Osteoblast (primary cell): ENCODE measurements at regions not wholly inside any gene's neighbourhood (a gene's known extent, or its start where the extent isn't known, plus 50 kb on each side); places are given as distances from the start of the nearest gene placed in this dataset.

Source experiments
- DNase-seq: peaks from one replicate; pipeline ENCODE4 v3.0.0; 2011; ENCODE audit warnings: low spot score, mixed read lengths; ENCODE audit not compliant: insufficient read length; ENCODE audit errors: missing footprints
- H2AFZ ChIP-seq: 2 replicates; pipeline ENCODE4 v1.6.0; 2011; ENCODE audit warnings: mild to moderate bottlenecking, low read length
- H3K27ac ChIP-seq: 2 replicates; pipeline ENCODE4 v1.5.1; 2011; ENCODE audit warnings: mild to moderate bottlenecking, low read depth, low read length, moderate library complexity
- H3K27me3 ChIP-seq: 2 replicates; pipeline ENCODE4 v1.6.0; 2012; ENCODE audit warnings: mild to moderate bottlenecking, control low read depth, inconsistent platforms, low read length, moderate library complexity; ENCODE audit not compliant: insufficient read depth
- H3K36me3 ChIP-seq: 2 replicates; pipeline ENCODE4 v1.5.1; 2011; ENCODE audit warnings: mild to moderate bottlenecking, low read length, control low read depth, moderate library complexity; ENCODE audit not compliant: insufficient read depth
- H3K4me1 ChIP-seq: 2 replicates; pipeline ENCODE4 v1.5.1; 2011; ENCODE audit warnings: mild to moderate bottlenecking, low read length, control low read depth, moderate library complexity; ENCODE audit not compliant: insufficient read depth
- H3K4me2 ChIP-seq: 2 replicates; pipeline ENCODE4 v1.6.0; 2011; ENCODE audit warnings: mild to moderate bottlenecking, low read length; ENCODE audit not compliant: insufficient read depth
- H3K4me3 ChIP-seq: fragments of 200-600 bp; sonication (generic); 3 replicates; pipeline ENCODE4 v1.5.1; 2012; ENCODE audit warnings: mild to moderate bottlenecking, low read length, inconsistent platforms; ENCODE audit not compliant: insufficient read depth
- H3K79me2 ChIP-seq: 2 replicates; pipeline ENCODE4 v1.6.0; 2012; ENCODE audit warnings: mild to moderate bottlenecking, low read length, control low read depth, inconsistent platforms; ENCODE audit not compliant: insufficient read depth
- H3K9me3 ChIP-seq: 2 replicates; pipeline ENCODE4 v1.5.1; 2011; ENCODE audit warnings: low read depth, low read length, control low read depth
- H4K20me1 ChIP-seq: 2 replicates; pipeline ENCODE4 v1.6.0; 2012; ENCODE audit warnings: mild to moderate bottlenecking, low read length, control low read depth; ENCODE audit not compliant: insufficient read depth
- CTCF ChIP-seq: IDR thresholded peaks from 2 replicates; pipeline ENCODE4 v1.5.1; 2011; ENCODE audit warnings: mild to moderate bottlenecking, low read depth, low read length, moderate library complexity; ENCODE audit errors: extremely low read depth

GRCh38 chr13:86383561-86383960 is 584.3 kb upstream of the SLITRK6 start:
- Histone ChIP-seq H3K27ac (no peak overlapping the region), H3K79me2 (no peaks in the 10 kb centered on the region), H3K4me1 (no peaks in the 10 kb centered on the region), H3K36me3 (no peaks in the 10 kb centered on the region), H2AFZ (no peak overlapping the region), H3K27me3 (no peaks in the 10 kb centered on the region), H3K4me3 (no peak overlapping the region), H3K4me2 (no peak overlapping the region), H3K9me3 (no peaks in the 10 kb centered on the region), H4K20me1 (no peaks in the 10 kb centered on the region)
- DNase-seq: no peak
- TF ChIP-seq CTCF: no peak

GRCh38 chr13:86397635-86398034 is 598.4 kb upstream of the SLITRK6 start:
- Histone ChIP-seq H4K20me1 (no peaks in the 10 kb centered on the region), H3K27ac (no peak overlapping the region), H3K4me3 (no peak overlapping the region), H3K4me2 (no peak overlapping the region), H3K36me3 (no peaks in the 10 kb centered on the region), H3K27me3 (no peaks in the 10 kb centered on the region), H3K79me2 (no peaks in the 10 kb centered on the region), H2AFZ (no peak overlapping the region), H3K9me3 (no peaks in the 10 kb centered on the region), H3K4me1 (no peaks in the 10 kb centered on the region)
- TF ChIP-seq CTCF: no peak
- DNase-seq: no peak

- Histone ChIP-seq H3K4me1 (no peaks in the 10 kb centered on the region), H3K36me3 (no peaks in the 10 kb centered on the region), H3K27me3 (no peaks in the 10 kb centered on the region), H3K9me3 (no peaks in the 10 kb centered on the region), H4K20me1 (no peaks in the 10 kb centered on the region), H3K4me3 (no peak overlapping the region), H3K79me2 (no peaks in the 10 kb centered on the region), H3K4me2 (no peak overlapping the region), H2AFZ (no peak overlapping the region), H3K27ac (no peak overlapping the region)
- no peak for TF ChIP-seq CTCF
- no peak for DNase-seq
Observed at GRCh38 chr13:86399572-86399971, 600.4 kb upstream of the SLITRK6 start.

GRCh38 chr13:86402500-86402899 is 603.3 kb upstream of the SLITRK6 start:
- H3K4me1 ChIP-seq: no peaks in the 10 kb centered on the region
- H3K36me3 ChIP-seq: no peaks in the 10 kb centered on the region
- no peak overlapping the region for H3K27ac ChIP-seq
- H4K20me1 ChIP-seq: no peaks in the 10 kb centered on the region
- TF ChIP-seq CTCF: no peak
- no peaks in the 10 kb centered on the region for H3K27me3 ChIP-seq
- H3K4me3 ChIP-seq: no peak overlapping the region
- no peaks in the 10 kb centered on the region for H3K9me3 ChIP-seq
- DNase-seq: no peak
- H2AFZ ChIP-seq: no peak overlapping the region
- H3K79me2 ChIP-seq: no peaks in the 10 kb centered on the region
- no peak overlapping the region for H3K4me2 ChIP-seq
